ENCODE measurements at regions not wholly inside any gene's neighbourhood (a gene's known extent, or its start where the extent isn't known, plus 50 kb on each side); places are given as distances from the start of the nearest gene placed in this dataset.

DNA sequence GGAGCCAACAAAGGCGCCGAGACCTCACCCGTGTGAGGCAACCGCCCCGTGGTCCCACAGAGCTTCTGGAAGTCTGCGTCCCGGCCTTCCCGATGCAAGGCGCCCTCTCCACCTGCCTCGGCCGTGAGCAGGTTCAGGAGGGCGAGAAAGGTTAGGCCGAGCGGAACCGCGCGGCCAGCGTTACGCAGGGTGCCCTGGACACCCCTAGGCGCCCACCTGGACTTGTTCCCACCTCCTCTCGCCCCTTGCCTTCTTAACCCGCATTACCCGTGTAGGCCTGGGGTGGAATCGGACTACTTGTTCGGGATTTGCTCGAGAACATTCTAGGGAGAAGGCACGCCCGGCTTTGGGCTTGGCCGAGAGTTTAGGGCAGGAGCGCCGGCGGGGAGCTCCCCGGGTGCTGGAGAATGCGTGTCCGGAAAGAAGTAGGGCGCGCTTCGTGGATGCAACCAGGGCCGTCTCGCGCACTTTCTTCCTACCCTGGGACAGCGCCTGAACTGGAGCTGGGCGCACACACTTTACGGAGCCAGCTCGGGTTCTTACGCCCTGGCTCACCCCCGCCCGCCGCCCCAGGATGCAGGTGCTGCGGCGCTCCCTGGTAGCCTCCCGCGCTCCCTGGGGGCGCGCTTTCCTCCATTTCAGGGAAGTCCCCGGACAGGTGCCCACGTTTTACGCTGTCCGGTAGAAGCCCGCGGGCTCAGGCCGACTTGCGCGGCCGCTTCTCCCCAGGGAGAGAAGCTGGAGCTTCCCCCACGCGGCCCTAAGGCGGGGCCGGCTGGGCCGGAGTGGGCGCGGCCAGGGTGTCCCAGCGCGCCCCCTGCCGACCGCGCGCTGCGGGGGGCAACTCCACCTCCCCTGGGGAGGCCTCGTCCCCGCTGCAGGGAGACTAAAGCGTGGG lies 74.5 kb downstream of the INSIG1 start:
- Histone ChIP-seq H3K27me3 (ENCODE audit: insufficient read depth, low read length) (peaks cover 89% of the 10 kb centered on the region), H3K9me3 (ENCODE audit: insufficient read depth, low read depth, low read length) (peaks cover 6% of the 10 kb centered on the region; the same call in 1 of the 2 replicates), H3K4me3 (ENCODE audit: low read length) (no peak overlapping the region; the same call in 1 of the 2 replicates)

DNA sequence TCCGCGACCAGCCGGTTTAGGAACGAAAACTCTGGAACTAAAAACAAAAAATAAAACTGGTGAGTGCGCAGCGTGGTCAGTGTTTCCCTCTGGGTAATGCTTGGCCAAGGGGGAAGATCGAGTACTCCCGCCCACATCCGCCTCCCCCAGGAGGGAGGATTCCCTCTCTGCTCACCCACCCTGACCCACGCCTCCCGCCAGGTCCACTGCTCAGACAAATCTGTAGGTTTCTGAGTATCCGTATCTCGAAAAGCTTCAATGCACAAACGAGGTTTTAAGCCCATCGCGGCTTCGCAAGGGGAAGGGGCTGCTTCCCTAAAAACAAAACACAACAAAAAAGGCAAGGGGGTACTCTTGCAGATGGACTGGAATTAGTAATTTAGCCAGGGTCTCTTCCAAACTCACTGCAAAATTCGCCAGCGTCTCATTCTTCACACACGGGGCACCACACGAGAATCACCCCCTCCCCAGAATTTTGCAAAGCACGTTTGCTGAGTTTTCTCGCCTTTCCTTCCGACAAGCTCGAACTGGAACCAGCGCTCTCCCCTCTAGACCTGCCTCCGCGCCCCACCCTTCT lies 75.2 kb downstream of the INSIG1 start:
- Histone ChIP-seq H3K36me3 (ENCODE audit: insufficient read depth, low read depth, low read length) (no peaks in the 10 kb centered on the region), H3K27me3 (ENCODE audit: insufficient read depth, low read length) (peaks cover 96% of the 10 kb centered on the region), H3K4me3 (ENCODE audit: low read length) (no peak overlapping the region), H3K9me3 (ENCODE audit: insufficient read depth, low read depth, low read length) (peaks cover 6% of the 10 kb centered on the region; the same call in 1 of the 2 replicates), H3K4me1 (ENCODE audit: insufficient read depth, low read length) (no peaks in the 10 kb centered on the region), H3K27ac (ENCODE audit: low read length) (no peak overlapping the region), H3K9ac (ENCODE audit: low read depth, low read length) (no peak overlapping the region)

More for the DNA sequence above, 74.5 kb downstream of the INSIG1 start:
- no peak overlapping the region for H3K27ac ChIP-seq (ENCODE audit: low read length)
- no peaks in the 10 kb centered on the region for H3K36me3 ChIP-seq (ENCODE audit: insufficient read depth, low read depth, low read length)
- H3K9ac ChIP-seq (ENCODE audit: low read depth, low read length) = no peak overlapping the region
- H3K4me1 ChIP-seq (ENCODE audit: insufficient read depth, low read length) = no peaks in the 10 kb centered on the region

DNA sequence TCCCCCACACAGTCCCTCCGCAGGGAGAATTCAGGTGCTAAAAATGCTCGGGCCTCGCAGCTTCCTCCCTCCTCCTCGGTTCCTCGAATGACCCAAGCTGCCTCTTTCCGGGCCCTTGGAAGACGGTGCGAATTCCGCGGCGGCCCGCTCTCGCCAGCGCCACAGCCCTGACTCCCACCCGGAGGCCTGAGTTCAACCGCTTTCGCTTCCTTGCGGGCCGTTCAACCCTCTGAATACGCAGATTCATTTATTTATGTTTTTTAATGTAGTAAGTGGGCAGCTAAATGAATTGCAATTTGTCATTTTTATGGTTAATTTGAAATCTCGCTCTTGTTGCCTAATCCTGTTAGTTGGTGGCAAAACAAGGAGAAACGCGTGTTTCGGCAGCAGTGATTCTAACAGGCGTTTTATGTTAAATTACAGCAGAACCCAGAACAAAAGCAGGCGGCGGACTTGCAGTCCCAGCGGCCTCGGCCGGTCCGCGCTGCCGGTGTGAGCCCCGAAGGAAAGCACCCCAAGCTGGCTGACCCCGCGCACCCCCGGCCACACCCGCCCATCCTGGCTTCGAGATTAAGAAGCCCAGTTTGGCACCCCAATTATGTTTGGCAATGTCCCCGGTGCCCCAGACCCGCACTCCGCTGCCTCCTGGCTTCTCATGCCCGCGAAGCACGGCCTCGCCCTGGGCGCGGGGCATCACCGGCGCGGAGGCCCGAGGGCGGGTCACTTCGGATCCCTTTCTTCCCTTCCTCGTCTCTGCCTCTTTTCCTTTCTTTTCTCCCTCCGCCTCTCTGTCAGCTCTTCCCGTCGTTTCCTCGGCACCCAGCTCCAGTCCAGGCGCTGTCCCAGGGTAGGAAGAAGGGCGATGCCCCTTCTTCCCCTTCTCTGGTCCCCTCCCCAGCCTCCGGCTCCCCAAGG lies 75.9 kb downstream of the INSIG1 start:
- no peak overlapping the region for H3K4me3 ChIP-seq (ENCODE audit: low read length)
- no peak overlapping the region for H3K27ac ChIP-seq (ENCODE audit: low read length)
- H3K27me3 ChIP-seq (ENCODE audit: insufficient read depth, low read length) = peaks cover 100% of the 10 kb centered on the region
- H3K4me1 ChIP-seq (ENCODE audit: insufficient read depth, low read length) = no peaks in the 10 kb centered on the region
- H3K9me3 ChIP-seq (ENCODE audit: insufficient read depth, low read depth, low read length) = peaks cover 9% of the 10 kb centered on the region; the same call in 1 of the 2 replicates
- no peaks in the 10 kb centered on the region for H3K36me3 ChIP-seq (ENCODE audit: insufficient read depth, low read depth, low read length)
- no peak overlapping the region for H3K9ac ChIP-seq (ENCODE audit: low read depth, low read length)

DNA sequence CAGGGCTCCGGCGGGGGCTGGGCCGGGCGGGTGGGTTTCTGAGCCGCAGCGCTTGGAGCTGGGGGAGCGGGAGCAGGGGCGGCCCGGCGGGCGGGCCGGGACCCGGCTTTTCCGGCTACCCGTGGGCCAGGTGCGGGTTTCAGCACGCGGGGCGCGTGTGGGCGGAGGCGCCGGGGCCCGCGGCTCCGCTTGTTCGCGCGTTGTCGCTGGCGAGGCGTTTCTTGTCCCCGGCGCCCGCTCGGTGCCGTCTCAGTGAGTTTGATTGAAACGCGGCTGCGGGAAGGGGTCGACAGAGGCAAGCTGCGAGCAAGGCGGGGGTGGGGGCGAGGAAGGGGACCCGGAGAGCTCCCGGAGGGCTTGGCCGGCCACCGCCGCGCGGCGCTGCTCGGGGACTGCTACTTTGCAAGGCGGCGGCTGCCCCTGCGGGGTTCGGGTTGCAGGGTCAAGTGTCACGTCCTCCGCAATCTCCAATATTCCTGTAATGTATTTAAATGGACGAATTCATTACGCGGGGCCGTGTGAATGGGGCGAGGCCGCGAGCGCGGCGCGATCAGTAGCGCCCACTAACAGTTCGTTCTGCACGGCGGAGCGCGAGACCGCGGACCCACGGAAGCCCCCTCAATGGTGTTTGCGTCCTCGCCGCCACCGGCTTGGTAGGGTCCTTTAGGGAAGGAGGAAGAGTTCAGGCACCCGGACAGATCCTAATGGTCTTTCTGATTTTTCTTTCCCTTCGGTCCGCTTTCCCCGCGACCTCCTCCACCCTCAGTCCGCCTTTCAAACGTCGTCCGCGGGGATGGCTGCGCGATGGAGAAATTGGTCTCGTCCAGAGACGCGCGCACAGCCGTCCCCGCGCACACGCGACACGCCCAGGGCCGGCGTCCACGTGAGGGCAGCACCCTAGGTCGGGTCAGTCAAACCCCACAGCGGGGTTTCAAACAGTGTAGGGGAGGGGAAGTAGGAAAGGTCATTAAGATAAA lies 76.9 kb downstream of the INSIG1 start:
- no peak overlapping the region for H3K4me3 ChIP-seq (ENCODE audit: low read length)
- no peaks in the 10 kb centered on the region for H3K4me1 ChIP-seq (ENCODE audit: insufficient read depth, low read length)
- no peak overlapping the region for H3K27ac ChIP-seq (ENCODE audit: low read length)
- H3K36me3 ChIP-seq (ENCODE audit: insufficient read depth, low read depth, low read length) = no peaks in the 10 kb centered on the region
- peaks cover 10% of the 10 kb centered on the region; the same call in 1 of the 2 replicates for H3K9me3 ChIP-seq (ENCODE audit: insufficient read depth, low read depth, low read length)
- H3K9ac ChIP-seq (ENCODE audit: low read depth, low read length) = no peak overlapping the region
- peaks cover 100% of the 10 kb centered on the region for H3K27me3 ChIP-seq (ENCODE audit: insufficient read depth, low read length)

DNA sequence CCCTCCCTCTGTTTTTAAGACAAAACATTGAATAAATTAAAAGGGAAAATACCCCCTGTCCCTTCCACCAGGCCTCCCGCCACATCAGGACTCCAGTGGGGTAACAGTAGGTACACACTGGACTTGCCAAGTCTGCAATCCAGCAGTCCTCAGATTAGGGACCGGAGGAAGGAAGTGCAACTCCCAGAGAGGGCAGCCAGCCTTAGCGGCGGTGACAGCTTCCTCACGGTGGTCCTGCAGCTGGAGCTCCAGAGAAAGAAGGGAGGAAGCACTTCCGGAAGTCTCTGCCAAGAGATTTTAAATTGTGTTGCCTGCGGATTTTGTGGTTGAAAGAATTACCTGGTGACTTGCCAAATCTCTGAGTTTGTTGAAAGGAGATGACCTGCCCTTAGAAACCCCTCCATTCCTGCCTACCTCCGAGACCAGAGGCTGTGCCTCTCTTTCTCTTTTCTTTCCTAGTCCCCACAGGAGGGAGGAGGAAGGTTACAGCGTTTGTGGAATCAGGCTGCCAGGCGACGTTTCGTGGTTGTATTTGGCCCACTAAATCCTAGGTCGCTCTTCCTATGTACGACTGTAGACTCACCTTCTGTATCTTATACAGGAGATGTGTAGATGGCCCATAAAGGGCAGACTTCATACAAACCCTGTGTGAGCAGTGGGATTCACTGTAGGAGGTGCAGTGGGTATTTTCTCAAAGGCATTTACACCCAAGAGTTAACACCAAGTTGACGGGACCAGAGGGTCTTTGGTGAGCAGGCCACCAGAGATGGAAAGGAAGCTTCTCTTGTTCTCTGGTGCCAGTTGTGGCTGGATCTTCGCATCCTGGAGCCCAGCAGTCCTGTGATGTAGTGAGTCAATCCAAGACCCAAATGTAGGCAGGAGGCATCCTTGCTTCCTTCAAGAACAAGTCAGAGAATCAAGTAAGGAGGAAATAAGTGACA lies 77.9 kb downstream of the INSIG1 start:
- Histone ChIP-seq H3K4me1 (ENCODE audit: insufficient read depth, low read length) (no peaks in the 10 kb centered on the region), H3K9ac (ENCODE audit: low read depth, low read length) (no peak overlapping the region), H3K9me3 (ENCODE audit: insufficient read depth, low read depth, low read length) (peaks cover 10% of the 10 kb centered on the region; the same call in 1 of the 2 replicates), H3K36me3 (ENCODE audit: insufficient read depth, low read depth, low read length) (no peaks in the 10 kb centered on the region), H3K4me3 (ENCODE audit: low read length) (no peak overlapping the region), H3K27ac (ENCODE audit: low read length) (no peak overlapping the region), H3K27me3 (ENCODE audit: insufficient read depth, low read length) (peaks cover 100% of the 10 kb centered on the region)

DNA sequence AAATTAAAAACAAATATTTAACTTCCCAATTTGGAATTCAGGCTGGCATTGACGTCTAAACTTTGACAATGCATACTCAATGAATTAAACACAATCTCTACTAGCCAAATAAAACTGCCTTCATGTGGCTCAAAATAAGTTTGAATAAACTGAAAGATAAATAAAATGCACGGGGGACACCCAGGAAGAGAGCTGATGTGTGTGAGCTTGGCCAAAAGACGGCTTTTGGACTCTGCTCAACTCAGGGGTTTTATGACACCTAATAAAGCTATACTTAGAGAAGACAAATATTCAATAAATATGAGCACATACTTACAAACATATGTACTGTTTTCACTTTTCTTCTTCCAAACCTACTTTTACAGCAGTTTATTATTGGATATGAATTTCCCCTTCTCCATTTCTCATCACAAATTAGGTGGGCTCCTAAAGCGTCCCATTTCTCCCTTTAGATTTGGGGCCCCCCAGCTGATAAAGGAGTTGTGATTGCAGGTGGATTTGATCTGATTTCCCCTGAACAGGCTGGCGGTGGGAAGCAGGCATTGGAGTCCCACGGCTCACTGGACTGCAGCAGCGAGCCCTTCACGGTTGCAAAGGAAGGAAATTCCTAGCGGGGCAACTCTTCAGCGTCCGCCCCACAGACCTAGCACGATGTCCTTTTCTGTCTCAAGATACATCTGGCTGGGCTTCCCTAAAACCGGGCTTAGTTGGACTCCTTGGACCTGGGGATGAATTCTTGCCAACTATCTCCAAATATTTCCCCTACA lies 79.6 kb downstream of the INSIG1 start:
- Histone ChIP-seq H3K27ac (ENCODE audit: low read length) (no peak overlapping the region), H3K9me3 (ENCODE audit: insufficient read depth, low read depth, low read length) (peaks cover 10% of the 10 kb centered on the region; the same call in 1 of the 2 replicates), H3K9ac (ENCODE audit: low read depth, low read length) (no peak overlapping the region), H3K4me1 (ENCODE audit: insufficient read depth, low read length) (no peaks in the 10 kb centered on the region), H3K36me3 (ENCODE audit: insufficient read depth, low read depth, low read length) (no peaks in the 10 kb centered on the region), H3K27me3 (ENCODE audit: insufficient read depth, low read length) (peaks cover 100% of the 10 kb centered on the region), H3K4me3 (ENCODE audit: low read length) (no peak overlapping the region)

DNA sequence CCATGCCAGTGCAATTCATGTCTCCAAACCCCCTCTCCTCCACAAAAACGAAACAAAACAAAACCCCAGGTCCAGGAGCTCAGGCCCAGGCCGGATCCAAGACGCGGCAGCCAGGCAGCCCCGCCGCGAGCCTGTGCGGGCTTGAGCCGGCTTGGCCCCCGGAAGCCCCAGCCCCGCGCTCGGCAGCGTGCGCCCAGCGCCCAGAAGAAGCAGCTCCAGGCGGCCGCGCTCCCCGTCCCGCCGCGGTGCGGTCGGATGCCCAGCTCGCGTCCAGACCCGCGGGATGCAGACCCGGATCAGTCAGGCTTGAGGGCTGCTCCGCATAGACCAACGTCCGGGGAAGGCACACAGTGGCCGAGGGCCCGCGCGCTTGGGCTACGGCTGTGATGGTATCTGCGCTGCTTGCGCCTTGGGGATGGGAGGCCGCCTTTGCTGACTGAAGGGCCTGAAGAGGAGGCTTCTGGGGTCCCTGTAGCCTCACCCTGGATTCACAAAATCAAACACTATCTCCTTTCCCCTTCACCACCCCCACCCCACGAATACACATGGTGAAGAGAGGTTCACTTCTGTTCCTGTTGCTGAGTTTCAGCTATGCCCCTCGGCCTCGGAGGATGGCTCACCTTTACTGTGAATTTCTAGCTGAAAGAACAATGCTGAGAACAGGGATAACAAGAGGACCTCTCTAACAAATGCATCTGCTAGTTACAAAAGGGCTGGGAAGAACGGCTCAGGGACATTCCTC lies 79.9 kb upstream of the EN2 start:
- Histone ChIP-seq H3K36me3 (ENCODE audit: insufficient read depth, low read depth, low read length) (no peaks in the 10 kb centered on the region), H3K4me3 (ENCODE audit: low read length) (no peak overlapping the region), H3K27me3 (ENCODE audit: insufficient read depth, low read length) (peaks cover 100% of the 10 kb centered on the region), H3K9me3 (ENCODE audit: insufficient read depth, low read depth, low read length) (peaks cover 10% of the 10 kb centered on the region; the same call in 1 of the 2 replicates), H3K27ac (ENCODE audit: low read length) (no peak overlapping the region), H3K9ac (ENCODE audit: low read depth, low read length) (no peak overlapping the region), H3K4me1 (ENCODE audit: insufficient read depth, low read length) (no peaks in the 10 kb centered on the region)

DNA sequence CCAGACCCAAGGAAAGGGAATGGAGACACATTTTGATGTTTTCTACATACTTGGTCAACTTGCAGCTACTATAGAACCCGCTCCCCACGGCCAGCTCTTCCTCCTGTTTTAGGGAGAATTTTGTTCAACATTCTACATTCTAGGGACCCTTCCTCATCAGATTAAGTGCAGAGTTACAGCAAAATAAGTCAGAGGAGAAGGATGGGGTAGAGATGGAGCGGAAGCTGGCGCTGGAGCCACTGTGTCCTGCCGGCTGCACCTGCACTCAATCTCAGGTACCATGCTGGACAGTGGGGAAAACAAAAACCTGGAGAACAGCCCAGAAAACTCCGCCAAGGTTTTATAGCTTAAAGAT lies 79.4 kb upstream of the EN2 start:
- Histone ChIP-seq H3K9ac (ENCODE audit: low read depth, low read length) (no peak overlapping the region), H3K36me3 (ENCODE audit: insufficient read depth, low read depth, low read length) (no peaks in the 10 kb centered on the region), H3K4me1 (ENCODE audit: insufficient read depth, low read length) (no peaks in the 10 kb centered on the region), H3K9me3 (ENCODE audit: insufficient read depth, low read depth, low read length) (peaks cover 10% of the 10 kb centered on the region; the same call in 1 of the 2 replicates), H3K27ac (ENCODE audit: low read length) (no peak overlapping the region), H3K4me3 (ENCODE audit: low read length) (no peak overlapping the region), H3K27me3 (ENCODE audit: insufficient read depth, low read length) (peaks cover 100% of the 10 kb centered on the region)

Measured in iPS-20b (cell line).